Upper lobe of left lung (tissue), 6 donors: ENCODE measurements at regions not wholly inside any gene's neighbourhood (a gene's known extent, or its start where the extent isn't known, plus 50 kb on each side); places are given as distances from the start of the nearest gene placed in this dataset.

Experiments used
- ATAC-seq, 2 donors: fragments of 200-7000 bp; cut with Tn5 transposase; one replicate each; pipeline ENCODE4 v1.9.1; 2022; ENCODE audit warnings: mild to moderate bottlenecking in 2 of 2, moderate library complexity in 2 of 2; ENCODE audit not compliant: low FRiP score in 2 of 2
- DNase-seq, 2 donors: peaks; one replicate each; pipeline ENCODE4 v3.0.0-alpha.2; 2019 to 2020
- H3K27ac ChIP-seq, 4 donors: fragments of 200-600 bp; sonication (generic); one replicate each; pipeline ENCODE4 v1.5.1; 2016 to 2019
- H3K27me3 ChIP-seq, 4 donors: fragments of 200-600 bp; sonication (generic); one replicate each; pipeline ENCODE4 v1.5.1; 2017 to 2019
- H3K36me3 ChIP-seq, 4 donors: fragments of 200-600 bp; sonication (generic); one replicate each; pipeline ENCODE4 v1.5.1; 2016 to 2019
- H3K4me1 ChIP-seq, 4 donors: fragments of 200-600 bp; sonication (generic); one replicate each; pipeline ENCODE4 v1.5.1; 2018 to 2019
- H3K4me3 ChIP-seq, 4 donors: fragments of 200-600 bp; sonication (generic); one replicate each; pipeline ENCODE4 v1.5.1; 2017 to 2019; ENCODE audit warnings: mild to moderate bottlenecking in 2 of 4, moderate library complexity in 1 of 4
- H3K9me3 ChIP-seq, 4 donors: fragments of 200-600 bp; sonication (generic); one replicate each; pipeline ENCODE4 v1.5.1; 2018 to 2019
- EP300 ChIP-seq, 4 donors: sonication (generic); formaldehyde crosslinking; IDR thresholded peaks; one replicate each; pipeline ENCODE4 v1.5.1; 2017; ENCODE audit warnings: antibody characterized with exemption in 4 of 4, control low read depth in 2 of 4
- POLR2A ChIP-seq, 4 donors: fragments of 450-650 bp; IDR thresholded peaks; one replicate each; pipeline ENCODE4 v1.5.1; 2016 to 2017; ENCODE audit warnings: antibody characterized with exemption in 4 of 4, mild to moderate bottlenecking in 2 of 4
- POLR2AphosphoS5 ChIP-seq, 2 donors: sonication (generic); formaldehyde crosslinking; IDR thresholded peaks; one replicate each; pipeline ENCODE4 v1.5.1; 2017; ENCODE audit warnings: antibody characterized with exemption in 2 of 2
- WGBS, 2 donors: methylation state at CpG; one replicate each; pipeline ENCODE4 v1.1.5; 2017 to 2018; 5-methylcytosine and 5-hydroxymethylcytosine counted together
- TF ChIP-seq, protein P1 (sequence below), 6 experiments: fragments of 450-650 bp in 4 of 6; fragments of 200-600 bp in 2 of 6; sonication (generic) in 2 of 6; IDR thresholded peaks; one replicate each; pipeline ENCODE4 v1.5.1; 2016 to 2019; ENCODE audit warnings: antibody characterized with exemption in 6 of 6
- donor health status: DM: no; HTN: no; CAD: no; lungs with moderate emphysema.
- donor health status: DM: no; HTN: yes; CAD: no; lungs with severe emphysema.

DNA sequence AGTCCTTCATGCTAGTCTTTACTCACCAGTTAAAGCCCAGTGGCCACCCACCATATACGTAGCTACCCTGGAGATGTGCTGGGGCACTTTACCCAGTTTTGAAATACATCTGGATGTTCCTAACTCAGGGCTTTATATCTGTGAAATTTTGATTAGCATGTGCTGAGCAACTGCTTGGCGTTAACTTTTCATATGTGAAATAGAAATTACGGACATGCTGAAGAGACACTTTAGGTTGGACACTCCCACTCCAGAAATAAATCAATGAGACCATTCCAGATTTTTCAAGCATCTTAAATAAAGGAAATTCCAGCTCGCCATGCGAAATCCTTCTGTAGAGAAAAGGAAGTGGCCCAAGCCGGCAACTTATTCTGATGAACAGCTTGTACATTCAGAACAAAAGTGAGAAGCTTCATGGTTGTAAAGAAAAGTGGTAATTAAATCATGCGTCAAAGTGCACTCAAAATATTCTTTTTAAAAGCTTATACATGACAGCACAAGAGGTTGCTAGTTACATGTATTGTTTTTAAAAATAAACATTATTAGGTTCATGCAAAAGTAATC lies 153.5 kb upstream of the ITGB1 start:
- Histone ChIP-seq H3K27ac (no peak overlapping the region), H3K36me3 (no peaks in the 10 kb centered on the region), H3K27me3 (no peaks in the 10 kb centered on the region), H3K9me3 (no peaks in the 10 kb centered on the region), H3K4me3 (no peak overlapping the region), H3K4me1 (peaks cover 4 to 22% (median 8%) of the 10 kb centered on the region in 4 donors)
- no peak for ATAC-seq
- 88% methylated on average over 7 of the region's 7 CpGs for WGBS, 2 donors
- TF ChIP-seq EP300 (IDR thresholded peaks at IDR 0.05): no peak
- TF ChIP-seq, protein P1, sequence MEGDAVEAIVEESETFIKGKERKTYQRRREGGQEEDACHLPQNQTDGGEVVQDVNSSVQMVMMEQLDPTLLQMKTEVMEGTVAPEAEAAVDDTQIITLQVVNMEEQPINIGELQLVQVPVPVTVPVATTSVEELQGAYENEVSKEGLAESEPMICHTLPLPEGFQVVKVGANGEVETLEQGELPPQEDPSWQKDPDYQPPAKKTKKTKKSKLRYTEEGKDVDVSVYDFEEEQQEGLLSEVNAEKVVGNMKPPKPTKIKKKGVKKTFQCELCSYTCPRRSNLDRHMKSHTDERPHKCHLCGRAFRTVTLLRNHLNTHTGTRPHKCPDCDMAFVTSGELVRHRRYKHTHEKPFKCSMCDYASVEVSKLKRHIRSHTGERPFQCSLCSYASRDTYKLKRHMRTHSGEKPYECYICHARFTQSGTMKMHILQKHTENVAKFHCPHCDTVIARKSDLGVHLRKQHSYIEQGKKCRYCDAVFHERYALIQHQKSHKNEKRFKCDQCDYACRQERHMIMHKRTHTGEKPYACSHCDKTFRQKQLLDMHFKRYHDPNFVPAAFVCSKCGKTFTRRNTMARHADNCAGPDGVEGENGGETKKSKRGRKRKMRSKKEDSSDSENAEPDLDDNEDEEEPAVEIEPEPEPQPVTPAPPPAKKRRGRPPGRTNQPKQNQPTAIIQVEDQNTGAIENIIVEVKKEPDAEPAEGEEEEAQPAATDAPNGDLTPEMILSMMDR (IDR thresholded peaks at IDR 0.05): no peak
- TF ChIP-seq POLR2AphosphoS5 (IDR thresholded peaks at IDR 0.05): no peak
- TF ChIP-seq POLR2A (IDR thresholded peaks at IDR 0.05): no peak
- DNase-seq: no peak

GRCh38 chr10:33109788-33110469 lies 151.9 kb upstream of the ITGB1 start:
- Histone ChIP-seq H3K9me3 (no peaks in the 10 kb centered on the region), H3K27me3 (no peaks in the 10 kb centered on the region), H3K4me3 (no peak overlapping the region), H3K27ac (no peak overlapping the region), H3K4me1 (peaks cover 0 to 12% (median 0%) of the 10 kb centered on the region in 4 donors), H3K36me3 (no peaks in the 10 kb centered on the region)
- TF ChIP-seq POLR2A (IDR thresholded peaks at IDR 0.05) (no peak), EP300 (IDR thresholded peaks at IDR 0.05) (no peak), POLR2AphosphoS5 (IDR thresholded peaks at IDR 0.05) (no peak)
- TF ChIP-seq, protein P1 (IDR thresholded peaks at IDR 0.05): no peak
- DNase-seq (no peak), ATAC-seq (no peak)
- WGBS, 2 donors: 57 to 76% methylated on average over 7 of the region's 7 CpGs

GRCh38 chr10:33109384-33109783 lies 151.4 kb upstream of the ITGB1 start:
- Histone ChIP-seq H3K36me3 (no peaks in the 10 kb centered on the region), H3K27me3 (no peaks in the 10 kb centered on the region), H3K9me3 (no peaks in the 10 kb centered on the region), H3K4me3 (no peak overlapping the region), H3K27ac (no peak overlapping the region), H3K4me1 (peaks cover 0 to 7% (median 0%) of the 10 kb centered on the region in 4 donors)
- ATAC-seq (no peak), DNase-seq (no peak)
- TF ChIP-seq, protein P1 (IDR thresholded peaks at IDR 0.05): no peak
- TF ChIP-seq EP300 (IDR thresholded peaks at IDR 0.05) (no peak), POLR2AphosphoS5 (IDR thresholded peaks at IDR 0.05) (no peak), POLR2A (IDR thresholded peaks at IDR 0.05) (no peak)
- 64 to 66% methylated on average over 4 of the region's 4 CpGs for WGBS, 2 donors

GRCh38 chr10:33107953-33108352 lies 149.9 kb upstream of the ITGB1 start:
- no peak for DNase-seq
- WGBS, 2 donors: 85 to 88% methylated on average over 4 of the region's 4 CpGs
- no peak overlapping the region for H3K27ac ChIP-seq

More at GRCh38 chr10:33107953-33108352, 149.9 kb upstream of the ITGB1 start:
- no peak overlapping the region for H3K4me3 ChIP-seq
- no peaks in the 10 kb centered on the region for H3K9me3 ChIP-seq
- no peaks in the 10 kb centered on the region for H3K27me3 ChIP-seq
- ATAC-seq: no peak
- TF ChIP-seq, protein P1 (IDR thresholded peaks at IDR 0.05): no peak
- TF ChIP-seq POLR2A (IDR thresholded peaks at IDR 0.05) (no peak), POLR2AphosphoS5 (IDR thresholded peaks at IDR 0.05) (no peak), EP300 (IDR thresholded peaks at IDR 0.05) (no peak)
- peaks cover 0 to 6% (median 0%) of the 10 kb centered on the region in 4 donors for H3K4me1 ChIP-seq
- no peaks in the 10 kb centered on the region for H3K36me3 ChIP-seq
